ENCODE measurements at regions not wholly inside any gene's neighbourhood (a gene's known extent, or its start where the extent isn't known, plus 50 kb on each side); places are given as distances from the start of the nearest gene placed in this dataset.

GRCh38 chr6:91386204-91386603, 799.3 kb upstream of the MAP3K7 start:
- Histone ChIP-seq H3K9me3 (peaks cover 0 to 11% of the 10 kb centered on the region in 2 donors), H3K27ac (no peak overlapping the region), H3K4me1 (no peaks in the 10 kb centered on the region), H3K36me3 (no peaks in the 10 kb centered on the region), H3K27me3 (no peaks in the 10 kb centered on the region), H3K4me3 (no peak overlapping the region)
- intact Hi-C loops (cut with DNase I): no loop called here
- no peak for DNase-seq (ENCODE audit: low spot score in 2 of 2)
- no peak for TF ChIP-seq CTCF (IDR thresholded peaks at IDR 0.05)

- DNase-seq (ENCODE audit: low spot score in 2 of 2): no peak
- Histone ChIP-seq H3K4me1 (no peaks in the 10 kb centered on the region), H3K27me3 (no peaks in the 10 kb centered on the region), H3K9me3 (peaks cover 0 to 3% of the 10 kb centered on the region in 2 donors), H3K27ac (no peak overlapping the region), H3K36me3 (no peaks in the 10 kb centered on the region), H3K4me3 (no peak overlapping the region)
- TF ChIP-seq CTCF (IDR thresholded peaks at IDR 0.05): no peak
- intact Hi-C loops (cut with DNase I): no loop called here
These were observed 796.3 kb upstream of the MAP3K7 start for GRCh38 chr6:91383207-91383606.

GRCh38 chr6:91376686-91377085, 789.8 kb upstream of the MAP3K7 start:
- intact Hi-C loops (cut with DNase I): no loop called here
- H3K4me3 ChIP-seq: no peak overlapping the region
- DNase-seq (ENCODE audit: low spot score in 2 of 2): no peak
- H3K9me3 ChIP-seq: no peaks in the 10 kb centered on the region
- H3K36me3 ChIP-seq: no peaks in the 10 kb centered on the region
- no peak for TF ChIP-seq CTCF (IDR thresholded peaks at IDR 0.05)
- no peaks in the 10 kb centered on the region for H3K27me3 ChIP-seq
- no peaks in the 10 kb centered on the region for H3K4me1 ChIP-seq
- H3K27ac ChIP-seq: no peak overlapping the region

- Histone ChIP-seq H3K4me3 (no peak overlapping the region), H3K4me1 (no peaks in the 10 kb centered on the region), H3K27ac (no peak overlapping the region), H3K9me3 (peaks cover 0 to 4% of the 10 kb centered on the region in 2 donors), H3K27me3 (no peaks in the 10 kb centered on the region), H3K36me3 (no peaks in the 10 kb centered on the region)
- no peak for DNase-seq (ENCODE audit: low spot score in 2 of 2)
- TF ChIP-seq CTCF (IDR thresholded peaks at IDR 0.05): no peak
- intact Hi-C loops (cut with DNase I): no loop called here
These were observed 779.9 kb upstream of the MAP3K7 start for GRCh38 chr6:91366781-91367180.

- Histone ChIP-seq H3K36me3 (no peaks in the 10 kb centered on the region), H3K9me3 (no peaks in the 10 kb centered on the region), H3K4me3 (no peak overlapping the region), H3K27ac (no peak overlapping the region), H3K27me3 (no peaks in the 10 kb centered on the region), H3K4me1 (no peaks in the 10 kb centered on the region)
- no peak for DNase-seq (ENCODE audit: low spot score in 2 of 2)
- intact Hi-C loops (cut with DNase I): no loop called here
- TF ChIP-seq CTCF (IDR thresholded peaks at IDR 0.05): no peak
These were observed 772.1 kb upstream of the MAP3K7 start for GRCh38 chr6:91358986-91359385.

- no peak overlapping the region for H3K4me3 ChIP-seq
- H3K27ac ChIP-seq: no peak overlapping the region
- DNase-seq (ENCODE audit: low spot score in 2 of 2): no peak
- no peaks in the 10 kb centered on the region for H3K27me3 ChIP-seq
- no peak for TF ChIP-seq CTCF (IDR thresholded peaks at IDR 0.05)
- intact Hi-C loops (cut with DNase I): no loop called here
- H3K9me3 ChIP-seq: no peaks in the 10 kb centered on the region
- no peaks in the 10 kb centered on the region for H3K4me1 ChIP-seq
- H3K36me3 ChIP-seq: no peaks in the 10 kb centered on the region
These were observed 766.0 kb upstream of the MAP3K7 start for GRCh38 chr6:91352878-91353277.
